CD4-positive, alpha-beta T cell treated with Interleukin-1 beta for 1 hour (primary cell): ENCODE measurements at regions not wholly inside any gene's neighbourhood (a gene's known extent, or its start where the extent isn't known, plus 50 kb on each side); places are given as distances from the start of the nearest gene placed in this dataset.
"Not testable (repeated sequence)": the region's sequence is repeated elsewhere in the genome, so short reads cannot be mapped to it uniquely, and the experiment has no call there.

Source experiments
- DNase-seq, 2 donors: peaks; one replicate each; pipeline ENCODE4 v3.0.0-alpha.2; 2020 to 2022

GRCh38 chr6:92008757-92009502, 1410.4 kb downstream of the EPHA7 start:
- DNase-seq = no peak

- no peak for DNase-seq
Observed at GRCh38 chr6:92000112-92000511, 1413.2 kb upstream of the MAP3K7 start.

GRCh38 chr6:91994787-91995186, 1407.9 kb upstream of the MAP3K7 start:
- DNase-seq = no peak

- DNase-seq = no peak
Observed at GRCh38 chr6:91982559-91982958, 1395.7 kb upstream of the MAP3K7 start.

GRCh38 chr6:91976797-91977196, 1389.9 kb upstream of the MAP3K7 start:
- no peak for DNase-seq

- DNase-seq = no peak
Observed at GRCh38 chr6:91970700-91971099, 1383.8 kb upstream of the MAP3K7 start.

GRCh38 chr6:91965872-91966271, 1379.0 kb upstream of the MAP3K7 start:
- DNase-seq = no peak

- DNase-seq = no peak
Observed at GRCh38 chr6:91961671-91962070, 1374.8 kb upstream of the MAP3K7 start.

- no peak for DNase-seq
Observed at GRCh38 chr6:91961236-91961635, 1374.4 kb upstream of the MAP3K7 start.

GRCh38 chr6:91941838-91942237, 1355.0 kb upstream of the MAP3K7 start:
- no peak for DNase-seq

- no peak for DNase-seq
Observed at GRCh38 chr6:91940801-91941200, 1353.9 kb upstream of the MAP3K7 start.

GRCh38 chr6:91926827-91927226, 1340.0 kb upstream of the MAP3K7 start:
- no peak for DNase-seq

GRCh38 chr6:91926361-91926760, 1339.5 kb upstream of the MAP3K7 start:
- DNase-seq = no peak

GRCh38 chr6:91911945-91912344, 1325.1 kb upstream of the MAP3K7 start:
- no peak for DNase-seq

- DNase-seq = no peak
Observed at GRCh38 chr6:91904586-91905164, 1317.8 kb upstream of the MAP3K7 start.

GRCh38 chr6:91895599-91896285, 1308.9 kb upstream of the MAP3K7 start:
- DNase-seq = no peak

- DNase-seq = no peak
Observed at GRCh38 chr6:91886183-91886795, 1299.4 kb upstream of the MAP3K7 start.

GRCh38 chr6:91881791-91882190, 1294.9 kb upstream of the MAP3K7 start:
- DNase-seq = not testable (repeated sequence)

- DNase-seq = no peak
Observed at GRCh38 chr6:91879386-91879995, 1292.6 kb upstream of the MAP3K7 start.

GRCh38 chr6:91877994-91878393, 1291.1 kb upstream of the MAP3K7 start:
- no peak for DNase-seq

GRCh38 chr6:91874971-91875370, 1288.1 kb upstream of the MAP3K7 start:
- no peak for DNase-seq

GRCh38 chr6:91868539-91869202, 1281.8 kb upstream of the MAP3K7 start:
- DNase-seq = no peak

GRCh38 chr6:91865889-91866288, 1279.0 kb upstream of the MAP3K7 start:
- no peak for DNase-seq
